ENCODE measurements at regions not wholly inside any gene's neighbourhood (a gene's known extent, or its start where the extent isn't known, plus 50 kb on each side); places are given as distances from the start of the nearest gene placed in this dataset.

- no peaks in the 10 kb centered on the region for H3K4me1 ChIP-seq (ENCODE audit: control insufficient read depth, extremely low read depth, insufficient read depth, low read length)
- TF ChIP-seq, protein P1, sequence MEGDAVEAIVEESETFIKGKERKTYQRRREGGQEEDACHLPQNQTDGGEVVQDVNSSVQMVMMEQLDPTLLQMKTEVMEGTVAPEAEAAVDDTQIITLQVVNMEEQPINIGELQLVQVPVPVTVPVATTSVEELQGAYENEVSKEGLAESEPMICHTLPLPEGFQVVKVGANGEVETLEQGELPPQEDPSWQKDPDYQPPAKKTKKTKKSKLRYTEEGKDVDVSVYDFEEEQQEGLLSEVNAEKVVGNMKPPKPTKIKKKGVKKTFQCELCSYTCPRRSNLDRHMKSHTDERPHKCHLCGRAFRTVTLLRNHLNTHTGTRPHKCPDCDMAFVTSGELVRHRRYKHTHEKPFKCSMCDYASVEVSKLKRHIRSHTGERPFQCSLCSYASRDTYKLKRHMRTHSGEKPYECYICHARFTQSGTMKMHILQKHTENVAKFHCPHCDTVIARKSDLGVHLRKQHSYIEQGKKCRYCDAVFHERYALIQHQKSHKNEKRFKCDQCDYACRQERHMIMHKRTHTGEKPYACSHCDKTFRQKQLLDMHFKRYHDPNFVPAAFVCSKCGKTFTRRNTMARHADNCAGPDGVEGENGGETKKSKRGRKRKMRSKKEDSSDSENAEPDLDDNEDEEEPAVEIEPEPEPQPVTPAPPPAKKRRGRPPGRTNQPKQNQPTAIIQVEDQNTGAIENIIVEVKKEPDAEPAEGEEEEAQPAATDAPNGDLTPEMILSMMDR (optimal IDR thresholded peaks at IDR 0.05 in 1 of 3, IDR thresholded peaks at IDR 0.05 in 1 of 3, conservative IDR thresholded peaks at IDR 0.05 in 1 of 3; ENCODE audit: extremely low read depth in 1 of 3, insufficient read depth in 2 of 3, low read length in 3 of 3): no peak
- no peak for TF ChIP-seq EZH2 (IDR thresholded peaks at IDR 0.05; ENCODE audit: low read length)
- no peaks in the 10 kb centered on the region for H3K9me3 ChIP-seq (ENCODE audit: control insufficient read depth, low read depth, low read length)
- no peaks in the 10 kb centered on the region for H3K36me3 ChIP-seq (ENCODE audit: control insufficient read depth in 2 of 2, extremely low read depth in 1 of 2, insufficient read depth in 2 of 2, low read length in 2 of 2)
- no peak for FAIRE-seq
- no peak overlapping the region for H2AFZ ChIP-seq (ENCODE audit: control insufficient read depth, low read length)
- no peaks in the 10 kb centered on the region for H3K9me1 ChIP-seq (ENCODE audit: control insufficient read depth, extremely low read depth, insufficient read depth, low read length)
- H3K27me3 ChIP-seq (ENCODE audit: control insufficient read depth, extremely low read depth, insufficient read depth, low read length): no peaks in the 10 kb centered on the region
- no peak overlapping the region for H3K27ac ChIP-seq (ENCODE audit: control insufficient read depth, insufficient read depth, low read length)
- no peak for DNase-seq (ENCODE audit: low read depth, low spot score)
- H4K20me1 ChIP-seq (ENCODE audit: control insufficient read depth, extremely low read depth, insufficient read depth, low read length): no peaks in the 10 kb centered on the region
- no peak overlapping the region for H3K4me3 ChIP-seq (ENCODE audit: control insufficient read depth in 2 of 3, extremely low read depth in 1 of 3, insufficient read depth in 2 of 3, low read depth in 1 of 3, low read length in 3 of 3)
- H3K4me2 ChIP-seq (ENCODE audit: control insufficient read depth, extremely low read depth, insufficient read depth, low read depth, low read length): no peak overlapping the region
- no peaks in the 10 kb centered on the region for H3K79me2 ChIP-seq (ENCODE audit: control insufficient read depth, insufficient read depth, low read length)
- no peak overlapping the region for H3K9ac ChIP-seq (ENCODE audit: control insufficient read depth, extremely low read depth, insufficient read depth, low read length)
- dilution Hi-C loops (cut with MboI; ENCODE audit: extremely low pct_ligation_motif_present, low sequenced_read_pairs): no loop called here
Observed at GRCh38 chr3:18779704-18780103, 354.6 kb upstream of the SATB1 start.

DNA sequence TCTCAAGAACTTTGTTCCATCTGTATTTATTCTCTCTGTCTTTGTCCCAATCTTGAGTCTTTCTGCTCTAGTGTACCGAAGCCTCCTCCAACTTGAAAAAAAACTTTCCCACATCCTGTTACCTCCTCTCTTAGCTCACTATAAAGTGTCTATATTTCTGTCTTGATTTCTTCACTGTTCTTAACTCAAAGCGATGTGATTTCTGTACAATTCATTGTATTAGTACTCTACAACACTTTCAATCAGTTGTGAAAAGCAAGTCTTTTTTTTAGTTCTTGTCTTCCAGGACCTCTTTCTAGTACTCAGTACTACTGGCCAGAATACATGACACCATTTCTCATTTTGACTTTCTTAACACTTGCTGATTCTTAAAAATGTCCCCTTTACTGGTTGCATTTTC, 353.5 kb upstream of the SATB1 start:
- Histone ChIP-seq H3K27me3 (ENCODE audit: control insufficient read depth, extremely low read depth, insufficient read depth, low read length) (no peaks in the 10 kb centered on the region), H3K9me3 (ENCODE audit: control insufficient read depth, low read depth, low read length) (no peaks in the 10 kb centered on the region), H3K4me1 (ENCODE audit: control insufficient read depth, extremely low read depth, insufficient read depth, low read length) (no peaks in the 10 kb centered on the region), H3K79me2 (ENCODE audit: control insufficient read depth, insufficient read depth, low read length) (no peaks in the 10 kb centered on the region), H3K9ac (ENCODE audit: control insufficient read depth, extremely low read depth, insufficient read depth, low read length) (no peak overlapping the region), H3K4me3 (ENCODE audit: control insufficient read depth in 2 of 3, extremely low read depth in 1 of 3, insufficient read depth in 2 of 3, low read depth in 1 of 3, low read length in 3 of 3) (no peak overlapping the region), H4K20me1 (ENCODE audit: control insufficient read depth, extremely low read depth, insufficient read depth, low read length) (no peaks in the 10 kb centered on the region), H2AFZ (ENCODE audit: control insufficient read depth, low read length) (no peak overlapping the region), H3K4me2 (ENCODE audit: control insufficient read depth, extremely low read depth, insufficient read depth, low read depth, low read length) (no peak overlapping the region), H3K36me3 (ENCODE audit: control insufficient read depth in 2 of 2, extremely low read depth in 1 of 2, insufficient read depth in 2 of 2, low read length in 2 of 2) (no peaks in the 10 kb centered on the region), H3K27ac (ENCODE audit: control insufficient read depth, insufficient read depth, low read length) (no peak overlapping the region), H3K9me1 (ENCODE audit: control insufficient read depth, extremely low read depth, insufficient read depth, low read length) (no peaks in the 10 kb centered on the region)
- FAIRE-seq: no peak
- no peak for TF ChIP-seq EZH2 (IDR thresholded peaks at IDR 0.05; ENCODE audit: low read length)
- TF ChIP-seq, protein P1 (optimal IDR thresholded peaks at IDR 0.05 in 1 of 3, IDR thresholded peaks at IDR 0.05 in 1 of 3, conservative IDR thresholded peaks at IDR 0.05 in 1 of 3; ENCODE audit: extremely low read depth in 1 of 3, insufficient read depth in 2 of 3, low read length in 3 of 3): no peak
- DNase-seq (ENCODE audit: low read depth, low spot score): no peak
- dilution Hi-C loops (cut with MboI; ENCODE audit: extremely low pct_ligation_motif_present, low sequenced_read_pairs): no loop called here

Data from keratinocyte (primary cell).